GM21717 (cell line): ENCODE measurements at regions not wholly inside any gene's neighbourhood (a gene's known extent, or its start where the extent isn't known, plus 50 kb on each side); places are given as distances from the start of the nearest gene placed in this dataset.

Source experiments
- ATAC-seq: cut with Tn5 transposase; IDR thresholded peaks from one replicate; pipeline ENCODE4 v1.9.1; 2021; ENCODE audit warnings: mild to moderate bottlenecking, moderate library complexity; ENCODE audit not compliant: unreplicated experiment

GRCh38 chr13:64305246-64305645, 2889.6 kb upstream of the PCDH20 start:
- ATAC-seq: no peak

GRCh38 chr13:64300239-64300638, 2884.6 kb upstream of the PCDH20 start:
- no peak for ATAC-seq

GRCh38 chr13:64293923-64294322, 2878.3 kb upstream of the PCDH20 start:
- ATAC-seq: no peak

GRCh38 chr13:64289702-64290101, 2874.1 kb upstream of the PCDH20 start:
- no peak for ATAC-seq

GRCh38 chr13:64283926-64284325, 2868.3 kb upstream of the PCDH20 start:
- no peak for ATAC-seq

GRCh38 chr13:64278493-64278892, 2862.8 kb upstream of the PCDH20 start:
- ATAC-seq: no peak

GRCh38 chr13:64277097-64277496, 2861.4 kb upstream of the PCDH20 start:
- no peak for ATAC-seq

GRCh38 chr13:64276232-64276631, 2860.6 kb upstream of the PCDH20 start:
- no peak for ATAC-seq

GRCh38 chr13:64274481-64275217, 2859.0 kb upstream of the PCDH20 start:
- no peak for ATAC-seq

- no peak for ATAC-seq
Measured at GRCh38 chr13:64273780-64274179, 2858.1 kb upstream of the PCDH20 start.

GRCh38 chr13:64272681-64273080, 2857.0 kb upstream of the PCDH20 start:
- ATAC-seq: no peak

GRCh38 chr13:64266024-64266423, 2850.4 kb upstream of the PCDH20 start:
- ATAC-seq: no peak

GRCh38 chr13:64263285-64263684, 2847.6 kb upstream of the PCDH20 start:
- ATAC-seq: no peak

GRCh38 chr13:64256751-64257150, 2841.1 kb upstream of the PCDH20 start:
- no peak for ATAC-seq

- no peak for ATAC-seq
Measured at GRCh38 chr13:64255988-64256387, 2840.3 kb upstream of the PCDH20 start.

GRCh38 chr13:64248371-64249065, 2832.9 kb upstream of the PCDH20 start:
- ATAC-seq: no peak

GRCh38 chr13:64239372-64239771, 2823.7 kb upstream of the PCDH20 start:
- no peak for ATAC-seq

- ATAC-seq: no peak
Measured at GRCh38 chr13:64234255-64234654, 2818.6 kb upstream of the PCDH20 start.

GRCh38 chr13:64223016-64223415, 2807.4 kb upstream of the PCDH20 start:
- ATAC-seq: no peak

- ATAC-seq: no peak
Measured at GRCh38 chr13:64206430-64207225, 2791.0 kb upstream of the PCDH20 start.

- no peak for ATAC-seq
Measured at GRCh38 chr13:64202517-64202916, 2786.9 kb upstream of the PCDH20 start.

- no peak for ATAC-seq
Measured at GRCh38 chr13:64197232-64197631, 2781.6 kb upstream of the PCDH20 start.
